H1 (cell line): ENCODE measurements at regions not wholly inside any gene's neighbourhood (a gene's known extent, or its start where the extent isn't known, plus 50 kb on each side); places are given as distances from the start of the nearest gene placed in this dataset.

Experiments
- CTCF ChIA-PET: fragments of 300-600 bp; sonication (Branson Sonifier 250); formaldehyde crosslinking; loops from one replicate; lab custom pipeline; 2021; ENCODE audit not compliant: partially characterized antibody; lab: Charles Lee
- POLR2A ChIA-PET: fragments of 300-600 bp; sonication (Branson Sonifier 250); formaldehyde crosslinking; loops from one replicate; lab custom pipeline; 2021; ENCODE audit warnings: inconsistent platforms; ENCODE audit not compliant: partially characterized antibody; lab: Charles Lee
- DNase-seq, 2 experiments: peaks; one replicate each; pipeline versions ENCODE4 v3.0.0 to v3.0.0-alpha.2; 2010 to 2022; ENCODE audit warnings: low spot score in 2 of 2, low read depth in 1 of 2, mixed read lengths in 1 of 2
- FAIRE-seq: peaks from 2 replicates; lab custom pipeline; 2011; peaks lifted over from hg19 to GRCh38; lab: Jason Lieb, UNC
- H2AFZ ChIP-seq: 2 replicates; pipeline ENCODE4 v1.8.1; 2012; ENCODE audit warnings: low read length, inconsistent platforms
- H2AK5ac ChIP-seq: 2 replicates; pipeline ENCODE4 v1.6.1; 2013; ENCODE audit warnings: low read depth, low read length
- H2BK120ac ChIP-seq: replicated peaks from 2 replicates; pipeline ENCODE3; 2013; ENCODE audit warnings: low read depth, low read length, inconsistent platforms
- H2BK12ac ChIP-seq: 2 replicates; pipeline ENCODE4 v1.6.1; 2013; ENCODE audit warnings: low read depth, low read length
- H2BK15ac ChIP-seq: 2 replicates; pipeline ENCODE4 v1.6.1; 2013; ENCODE audit warnings: low read length
- H2BK20ac ChIP-seq: 2 replicates; pipeline ENCODE4 v1.6.1; 2013; ENCODE audit warnings: low read length
- H2BK5ac ChIP-seq: 2 replicates; pipeline ENCODE4 v1.6.1; 2013; ENCODE audit warnings: low read depth, low read length
- H3K14ac ChIP-seq: 2 replicates; pipeline ENCODE4 v1.6.1; 2013; ENCODE audit warnings: inconsistent platforms; ENCODE audit not compliant: insufficient read length
- H3K18ac ChIP-seq: 2 replicates; pipeline ENCODE4 v1.6.1; 2013; ENCODE audit warnings: low read length; ENCODE audit errors: extremely low read depth
- H3K23ac ChIP-seq: 2 replicates; pipeline ENCODE4 v1.6.1; 2013; ENCODE audit warnings: inconsistent platforms; ENCODE audit not compliant: insufficient read length
- H3K23me2 ChIP-seq: 2 replicates; pipeline ENCODE4 v1.6.1; 2013; ENCODE audit warnings: low read depth, low read length
- H3K27ac ChIP-seq: 2 replicates; pipeline ENCODE4 v1.6.1; 2011; ENCODE audit warnings: low read depth, low read length, inconsistent platforms
- H3K27me3 ChIP-seq, 4 experiments: replicated peaks in 1 of 4; 1 replicate in 1 of 4; 2 replicates in 3 of 4; pipeline versions ENCODE4 v1.6.1 to v1.8.1; 2011 to 2013; ENCODE audit warnings: low read length in 3 of 4, mild to moderate bottlenecking in 3 of 4, inconsistent platforms in 2 of 4, mixed read lengths in 2 of 4, moderate library complexity in 1 of 4; ENCODE audit not compliant: control insufficient read depth in 3 of 4, insufficient read depth in 3 of 4; ENCODE audit errors: extremely low read depth in 1 of 4
- H3K36me3 ChIP-seq, 4 experiments: 2 replicates each; pipeline versions ENCODE4 v1.6.1 to v1.8.1; 2011 to 2013; ENCODE audit warnings: mild to moderate bottlenecking in 4 of 4, low read length in 3 of 4, moderate library complexity in 2 of 4, control low read depth in 1 of 4, inconsistent platforms in 1 of 4; ENCODE audit not compliant: insufficient read depth in 4 of 4, control insufficient read depth in 2 of 4
- H3K4ac ChIP-seq: replicated peaks from 2 replicates; pipeline ENCODE3; 2013; ENCODE audit warnings: low read length, low read depth, mixed read lengths, inconsistent platforms; ENCODE audit not compliant: insufficient read length
- H3K4me1 ChIP-seq, 4 experiments: replicated peaks in 1 of 4; 1 replicate in 1 of 4; 2 replicates in 3 of 4; pipeline versions ENCODE4 v1.6.1 to v1.8.1; 2011 to 2013; ENCODE audit warnings: low read length in 3 of 4, inconsistent platforms in 2 of 4, mixed read lengths in 1 of 4; ENCODE audit not compliant: insufficient read depth in 4 of 4, control insufficient read depth in 3 of 4
- H3K4me2 ChIP-seq, 2 experiments: 2 replicates each; pipeline versions ENCODE4 v1.6.1 to v1.8.1; 2011 to 2013; ENCODE audit warnings: low read depth in 2 of 2, low read length in 2 of 2, control low read depth in 1 of 2, inconsistent platforms in 1 of 2, mild to moderate bottlenecking in 1 of 2; ENCODE audit not compliant: insufficient read depth in 1 of 2
- H3K4me3 ChIP-seq, 4 experiments: fragments of 200-600, 300-600 bp in 1 of 4; sonication (generic), shearing (Covaris generic), sonication (Bioruptor Twin) in 1 of 4; 2 replicates each; pipeline versions ENCODE4 v1.5.1 to v1.8.1; 2011 to 2016; ENCODE audit warnings: low read length in 4 of 4, low read depth in 3 of 4, control low read depth in 2 of 4, inconsistent platforms in 2 of 4, mild to moderate bottlenecking in 2 of 4, mixed read lengths in 1 of 4, moderate library complexity in 1 of 4; ENCODE audit not compliant: insufficient read depth in 2 of 4; ENCODE audit errors: extremely low read depth in 1 of 4
- H3K56ac ChIP-seq: replicated peaks from 2 replicates; pipeline ENCODE3; 2013; ENCODE audit warnings: low read depth, mild to moderate bottlenecking, mixed read lengths, low read length, inconsistent platforms; ENCODE audit not compliant: insufficient read length
- H3K79me1 ChIP-seq: 2 replicates; pipeline ENCODE4 v1.6.1; 2013; ENCODE audit warnings: low read depth, low read length, control low read depth
- H3K79me2 ChIP-seq, 2 experiments: 2 replicates each; pipeline versions ENCODE4 v1.6.1 to v1.8.1; 2012 to 2013; ENCODE audit warnings: low read length in 2 of 2, mild to moderate bottlenecking in 2 of 2, inconsistent platforms in 1 of 2; ENCODE audit not compliant: insufficient read depth in 2 of 2, control insufficient read depth in 1 of 2
- H3K9ac ChIP-seq, 4 experiments: replicated peaks in 1 of 4; 1 replicate in 1 of 4; 2 replicates in 3 of 4; pipeline versions ENCODE4 v1.6.1 to v1.8.1; 2011 to 2013; ENCODE audit warnings: low read depth in 3 of 4, low read length in 3 of 4, control low read depth in 2 of 4, mild to moderate bottlenecking in 2 of 4, moderate library complexity in 2 of 4, inconsistent platforms in 1 of 4; ENCODE audit errors: extremely low read depth in 1 of 4
- H3K9me3 ChIP-seq, 2 experiments: 2 replicates each; pipeline versions ENCODE4 v1.6.1 to v1.8.1; 2012 to 2013; ENCODE audit warnings: mild to moderate bottlenecking in 2 of 2, moderate library complexity in 2 of 2, control low read depth in 1 of 2, inconsistent platforms in 1 of 2, low read depth in 1 of 2, low read length in 1 of 2, mixed read lengths in 1 of 2; ENCODE audit not compliant: insufficient read depth in 2 of 2
- H4K20me1 ChIP-seq, 2 experiments: replicated peaks in 1 of 2; 2 replicates each; pipeline versions ENCODE3 to v1.8.1; 2011 to 2013; ENCODE audit warnings: inconsistent platforms in 2 of 2, low read length in 2 of 2, mild to moderate bottlenecking in 1 of 2; ENCODE audit not compliant: insufficient read depth in 2 of 2, control insufficient read depth in 1 of 2
- H4K5ac ChIP-seq: 2 replicates; pipeline ENCODE4 v1.6.1; 2013; ENCODE audit warnings: low read length, low read depth, mixed read lengths, inconsistent platforms; ENCODE audit not compliant: insufficient read length
- H4K8ac ChIP-seq: 2 replicates; pipeline ENCODE4 v1.8.0; 2013; ENCODE audit warnings: mild to moderate bottlenecking, moderate library complexity, low read length, inconsistent platforms; ENCODE audit not compliant: insufficient read depth; ENCODE audit errors: extremely low read depth
- H4K91ac ChIP-seq: replicated peaks from 2 replicates; pipeline ENCODE3; 2013; ENCODE audit warnings: low read length, mixed read lengths, inconsistent platforms; ENCODE audit not compliant: insufficient read length
- GTF2F1 ChIP-seq: IDR thresholded peaks from 2 replicates; pipeline ENCODE4 v1.6.1; 2012; ENCODE audit warnings: low read depth, low read length, improper control_type of control experiment, borderline replicate concordance
- HDAC2 ChIP-seq, 2 experiments: fragments of 300-600 bp in 1 of 2; sonication (generic) in 1 of 2; IDR thresholded peaks; 2 replicates each; pipeline ENCODE4 v1.6.1; 2011 to 2012; ENCODE audit warnings: low read depth in 2 of 2, low read length in 2 of 2, mild to moderate bottlenecking in 2 of 2, moderate library complexity in 2 of 2, borderline replicate concordance in 1 of 2, inconsistent platforms in 1 of 2
- JUND ChIP-seq: IDR thresholded peaks from 2 replicates; pipeline ENCODE4 v1.6.1; 2011; ENCODE audit warnings: mild to moderate bottlenecking, improper control_type of control experiment, low read length
- PHF8 ChIP-seq: fragments of 200-600 bp; sonication (generic); conservative IDR thresholded peaks from 2 replicates; pipeline ENCODE4 v1.7.1; 2012; ENCODE audit warnings: low read depth, mild to moderate bottlenecking, inconsistent platforms, low read length, moderate library complexity
- POLR2A ChIP-seq, 2 experiments: IDR thresholded peaks; 1 replicate in 1 of 2; 2 replicates in 1 of 2; pipeline ENCODE4 v1.6.1; 2011; ENCODE audit warnings: low read depth in 2 of 2, low read length in 2 of 2, mild to moderate bottlenecking in 2 of 2; ENCODE audit errors: control extremely low read depth in 1 of 2
- RBBP5 ChIP-seq: IDR thresholded peaks from 2 replicates; pipeline ENCODE4 v1.7.1; 2012; ENCODE audit warnings: low read depth, mild to moderate bottlenecking, inconsistent platforms, low read length, moderate library complexity, borderline replicate concordance
- RNF2 ChIP-seq: fragments of 200-900, 300-1000 bp; sonication (generic); IDR thresholded peaks from 2 replicates; pipeline ENCODE4 v1.7.1; 2016; ENCODE audit warnings: borderline replicate concordance, low read depth, mild to moderate bottlenecking, antibody characterized with exemption, low read length; ENCODE audit not compliant: poor library complexity, severe bottlenecking; ENCODE audit errors: missing control alignments
- SAP30 ChIP-seq: fragments of 300-600 bp; sonication (generic); IDR thresholded peaks from 2 replicates; pipeline ENCODE4 v1.7.1; 2012; ENCODE audit warnings: low read length, moderate library complexity, mild to moderate bottlenecking, inconsistent platforms; ENCODE audit not compliant: insufficient read depth, insufficient replicate concordance
- SRF ChIP-seq: IDR thresholded peaks from 2 replicates; pipeline ENCODE4 v1.6.1; 2011; ENCODE audit warnings: mild to moderate bottlenecking, low read depth, low read length, moderate library complexity
- TAF1 ChIP-seq: IDR thresholded peaks from 2 replicates; pipeline ENCODE4 v1.6.1; 2011; ENCODE audit warnings: mild to moderate bottlenecking, low read depth, low read length
- WGBS, 2 experiments: shearing (Covaris generic) in 1 of 2; methylation state at CpG; one replicate each; pipeline versions ENCODE4 v1.1.6 to v1.1.7; 2013 to 2015; ENCODE audit warnings: low lambda C conversion rate in 2 of 2, mixed read lengths in 2 of 2, inconsistent platforms in 1 of 2, low coverage in 1 of 2, missing lambda C conversion rate in 1 of 2; ENCODE audit not compliant: insufficient replicate concordance in 2 of 2, insufficient coverage in 1 of 2, insufficient read length in 1 of 2; ENCODE audit errors: extremely low coverage in 1 of 2, missing lambda C conversion rate in 1 of 2; 5-methylcytosine and 5-hydroxymethylcytosine counted together
- TF ChIP-seq, protein P1 (sequence below), 3 experiments: IDR thresholded peaks; 1 replicate in 2 of 3; 2 replicates in 1 of 3; pipeline versions ENCODE4 v1.5.1 to v1.6.1; 2011; ENCODE audit warnings: low read length in 3 of 3, mild to moderate bottlenecking in 3 of 3, inconsistent platforms in 2 of 3, low read depth in 1 of 3, moderate library complexity in 1 of 3; ENCODE audit not compliant: insufficient read depth in 1 of 3; ENCODE audit errors: control extremely low read depth in 1 of 3

DNA sequence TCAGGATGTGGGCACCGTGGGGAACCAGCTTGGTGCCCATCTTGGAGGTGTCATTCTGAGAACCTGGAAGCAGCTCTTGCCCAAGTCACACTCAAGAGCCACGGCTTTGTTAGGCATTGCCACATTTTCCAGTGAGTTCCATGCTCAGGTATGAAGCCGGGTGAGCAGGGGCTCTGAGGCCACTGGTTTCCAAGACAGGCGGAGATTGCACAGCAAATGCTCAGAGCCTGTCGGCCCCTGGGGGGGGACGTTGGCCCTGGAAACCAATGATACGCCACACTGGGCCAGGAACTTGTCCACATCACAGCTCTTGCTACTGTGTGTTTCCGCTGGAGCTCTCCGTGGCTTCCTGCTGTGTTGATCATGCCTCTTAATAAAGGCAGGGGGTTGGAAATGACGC lies 52.5 kb upstream of the SALL3 start:
- Histone ChIP-seq H3K4ac (no peak overlapping the region), H3K56ac (no peak overlapping the region), H2BK15ac (no peak overlapping the region), H2BK12ac (no peak overlapping the region), H3K9me3 (no peaks in the 10 kb centered on the region; a peak in 1 of 4 replicates), H2BK5ac (no peak overlapping the region), H3K14ac (no peak overlapping the region), H3K4me1 (no peaks in the 10 kb centered on the region), H4K20me1 (no peaks in the 10 kb centered on the region), H3K36me3 (no peaks in the 10 kb centered on the region), H3K23me2 (no peaks in the 10 kb centered on the region), H2BK20ac (no peak overlapping the region), H2BK120ac (no peak overlapping the region), H2AK5ac (no peak overlapping the region), H3K79me2 (no peaks in the 10 kb centered on the region), H3K27me3 (no peaks in the 10 kb centered on the region), H3K4me2 (no peak overlapping the region), H3K4me3 (no peak overlapping the region), H4K91ac (no peak overlapping the region), H3K18ac (no peak overlapping the region), H4K8ac (no peak overlapping the region), H3K79me1 (no peaks in the 10 kb centered on the region), H3K9ac (no peak overlapping the region), H3K27ac (no peak overlapping the region), H3K23ac (no peak overlapping the region), H4K5ac (no peak overlapping the region), H2AFZ (no peak overlapping the region)
- FAIRE-seq (no peak), DNase-seq (no peak)
- ChIA-PET POLR2A (no interaction called here), CTCF (interaction anchor here (1.0 kb wide), 1 partner anchor 71 kb away, joined by 3 read pairs; no protein-coding TSS in a partner anchor)
- 90% methylated on average over 10 of the region's 10 CpGs; no CpG with 5 or more reads in 1 of the 2 experiments for WGBS, 2 experiments
- TF ChIP-seq RNF2 (no peak), POLR2A (IDR thresholded peaks at IDR 0.05; ENCODE audit: control extremely low read depth in 1 of 2, low read depth in 2 of 2, low read length in 2 of 2) (no peak), JUND (no peak), TAF1 (no peak), PHF8 (no peak), SRF (no peak), GTF2F1 (no peak), SAP30 (no peak), RBBP5 (no peak), HDAC2 (IDR thresholded peaks at IDR 0.05; ENCODE audit: borderline replicate concordance in 1 of 2, low read depth in 2 of 2, low read length in 2 of 2) (no peak)
- TF ChIP-seq, protein P1, sequence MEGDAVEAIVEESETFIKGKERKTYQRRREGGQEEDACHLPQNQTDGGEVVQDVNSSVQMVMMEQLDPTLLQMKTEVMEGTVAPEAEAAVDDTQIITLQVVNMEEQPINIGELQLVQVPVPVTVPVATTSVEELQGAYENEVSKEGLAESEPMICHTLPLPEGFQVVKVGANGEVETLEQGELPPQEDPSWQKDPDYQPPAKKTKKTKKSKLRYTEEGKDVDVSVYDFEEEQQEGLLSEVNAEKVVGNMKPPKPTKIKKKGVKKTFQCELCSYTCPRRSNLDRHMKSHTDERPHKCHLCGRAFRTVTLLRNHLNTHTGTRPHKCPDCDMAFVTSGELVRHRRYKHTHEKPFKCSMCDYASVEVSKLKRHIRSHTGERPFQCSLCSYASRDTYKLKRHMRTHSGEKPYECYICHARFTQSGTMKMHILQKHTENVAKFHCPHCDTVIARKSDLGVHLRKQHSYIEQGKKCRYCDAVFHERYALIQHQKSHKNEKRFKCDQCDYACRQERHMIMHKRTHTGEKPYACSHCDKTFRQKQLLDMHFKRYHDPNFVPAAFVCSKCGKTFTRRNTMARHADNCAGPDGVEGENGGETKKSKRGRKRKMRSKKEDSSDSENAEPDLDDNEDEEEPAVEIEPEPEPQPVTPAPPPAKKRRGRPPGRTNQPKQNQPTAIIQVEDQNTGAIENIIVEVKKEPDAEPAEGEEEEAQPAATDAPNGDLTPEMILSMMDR (IDR thresholded peaks at IDR 0.05; ENCODE audit: control extremely low read depth in 1 of 3, insufficient read depth in 1 of 3, low read depth in 1 of 3, low read length in 3 of 3), result no peak
